Breast epithelium (tissue), 3 donors: ENCODE measurements at regions not wholly inside any gene's neighbourhood (a gene's known extent, or its start where the extent isn't known, plus 50 kb on each side); places are given as distances from the start of the nearest gene placed in this dataset.

Experiments
- CTCF ChIP-seq, 3 donors: fragments of 450-650 bp; IDR thresholded peaks; one replicate each; pipeline ENCODE4 v1.5.1; 2016 to 2017; ENCODE audit warnings: antibody characterized with exemption in 3 of 3, mild to moderate bottlenecking in 3 of 3, moderate library complexity in 3 of 3
- POLR2A ChIP-seq: fragments of 450-650 bp; IDR thresholded peaks from one replicate; pipeline ENCODE4 v1.6.1; 2016; ENCODE audit warnings: antibody characterized with exemption, mild to moderate bottlenecking, moderate library complexity

GRCh38 chr2:226488034-226488433, 311.6 kb downstream of the IRS1 start:
- TF ChIP-seq CTCF (IDR thresholded peaks at IDR 0.05) (no peak), POLR2A (no peak)
